ENCODE measurements at regions not wholly inside any gene's neighbourhood (a gene's known extent, or its start where the extent isn't known, plus 50 kb on each side); places are given as distances from the start of the nearest gene placed in this dataset.

DNA sequence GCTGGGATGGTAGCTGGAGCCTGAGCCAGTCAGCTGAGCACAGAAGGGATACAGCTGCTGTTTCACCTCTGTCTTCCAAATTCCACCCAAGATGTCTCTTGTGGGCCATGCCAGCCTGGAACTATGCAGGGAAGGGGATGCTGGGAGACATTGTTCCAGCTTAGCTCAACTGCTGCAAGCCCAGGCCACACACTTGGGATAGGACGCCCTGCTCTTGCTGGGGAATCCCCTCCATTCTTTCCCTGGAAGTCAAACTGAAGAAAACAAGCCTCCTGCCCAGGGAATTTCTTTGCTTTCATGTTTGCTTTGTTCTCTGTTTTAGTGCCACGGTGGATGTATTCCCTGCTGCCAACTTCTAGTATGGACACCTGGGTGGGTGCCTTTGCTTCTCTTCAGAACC lies 55.2 kb upstream of the CDK13 start:
- TF ChIP-seq, protein P1, sequence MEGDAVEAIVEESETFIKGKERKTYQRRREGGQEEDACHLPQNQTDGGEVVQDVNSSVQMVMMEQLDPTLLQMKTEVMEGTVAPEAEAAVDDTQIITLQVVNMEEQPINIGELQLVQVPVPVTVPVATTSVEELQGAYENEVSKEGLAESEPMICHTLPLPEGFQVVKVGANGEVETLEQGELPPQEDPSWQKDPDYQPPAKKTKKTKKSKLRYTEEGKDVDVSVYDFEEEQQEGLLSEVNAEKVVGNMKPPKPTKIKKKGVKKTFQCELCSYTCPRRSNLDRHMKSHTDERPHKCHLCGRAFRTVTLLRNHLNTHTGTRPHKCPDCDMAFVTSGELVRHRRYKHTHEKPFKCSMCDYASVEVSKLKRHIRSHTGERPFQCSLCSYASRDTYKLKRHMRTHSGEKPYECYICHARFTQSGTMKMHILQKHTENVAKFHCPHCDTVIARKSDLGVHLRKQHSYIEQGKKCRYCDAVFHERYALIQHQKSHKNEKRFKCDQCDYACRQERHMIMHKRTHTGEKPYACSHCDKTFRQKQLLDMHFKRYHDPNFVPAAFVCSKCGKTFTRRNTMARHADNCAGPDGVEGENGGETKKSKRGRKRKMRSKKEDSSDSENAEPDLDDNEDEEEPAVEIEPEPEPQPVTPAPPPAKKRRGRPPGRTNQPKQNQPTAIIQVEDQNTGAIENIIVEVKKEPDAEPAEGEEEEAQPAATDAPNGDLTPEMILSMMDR (conservative IDR thresholded peaks at IDR 0.05), result no peak
- no peak for TF ChIP-seq ZFX (IDR thresholded peaks at IDR 0.05)

All from C4-2B (cell line).